ENCODE measurements at regions not wholly inside any gene's neighbourhood (a gene's known extent, or its start where the extent isn't known, plus 50 kb on each side); places are given as distances from the start of the nearest gene placed in this dataset.

- Histone ChIP-seq H3K27me3 (no peaks in the 10 kb centered on the region), H3K4me1 (no peaks in the 10 kb centered on the region), H3K27ac (no peak overlapping the region), H3K9me3 (no peaks in the 10 kb centered on the region), H3K36me3 (no peaks in the 10 kb centered on the region), H3K4me3 (no peak overlapping the region)
- no peak for DNase-seq (ENCODE audit: low spot score)
- no peak for TF ChIP-seq CTCF (IDR thresholded peaks at IDR 0.05)
These were observed 65.3 kb upstream of the PTGDR start for GRCh38 chr14:52202151-52202550.

DNA sequence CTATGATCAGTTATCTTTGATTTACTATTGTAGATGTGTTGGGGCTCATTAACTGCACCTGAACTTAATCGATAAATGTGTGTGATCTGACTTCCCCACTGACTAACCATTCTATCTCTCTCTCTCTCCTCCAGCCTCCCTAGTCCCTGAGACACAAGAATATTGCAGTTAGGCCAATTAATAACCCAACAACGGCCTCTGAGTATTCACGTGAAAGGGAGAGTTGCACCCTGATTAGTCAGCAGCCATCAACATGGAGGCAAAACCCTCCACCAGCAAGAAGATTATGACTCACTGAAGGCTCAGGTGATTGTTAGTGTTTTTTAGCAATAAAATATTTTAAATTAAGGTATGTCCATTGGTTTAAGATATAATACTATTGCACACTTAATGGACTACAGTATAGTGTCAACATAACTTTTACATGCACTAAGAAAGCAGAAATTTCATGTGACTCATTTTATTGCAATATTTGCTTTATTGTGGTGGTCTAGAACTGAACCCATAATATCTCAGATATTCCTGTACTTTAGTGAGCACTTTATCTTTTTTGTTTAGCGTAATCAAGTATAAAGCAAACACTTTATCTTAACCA lies 77.1 kb upstream of the PTGDR start:
- Histone ChIP-seq H3K4me1 (no peaks in the 10 kb centered on the region), H3K27ac (no peak overlapping the region), H3K4me3 (no peak overlapping the region), H3K27me3 (no peaks in the 10 kb centered on the region), H3K9me3 (no peaks in the 10 kb centered on the region), H3K36me3 (no peaks in the 10 kb centered on the region)
- no peak for DNase-seq (ENCODE audit: low spot score)
- TF ChIP-seq CTCF (IDR thresholded peaks at IDR 0.05) = no peak

- Histone ChIP-seq H3K9me3 (no peaks in the 10 kb centered on the region), H3K27me3 (no peaks in the 10 kb centered on the region), H3K27ac (no peak overlapping the region), H3K4me1 (no peaks in the 10 kb centered on the region), H3K36me3 (no peaks in the 10 kb centered on the region), H3K4me3 (no peak overlapping the region)
- no peak for TF ChIP-seq CTCF (IDR thresholded peaks at IDR 0.05)
- DNase-seq (ENCODE audit: low spot score) = no peak
These were observed 78.2 kb upstream of the PTGDR start for GRCh38 chr14:52189325-52189724.

GRCh38 chr14:52188381-52188780 lies 79.1 kb upstream of the PTGDR start:
- TF ChIP-seq CTCF (IDR thresholded peaks at IDR 0.05) = no peak
- H3K36me3 ChIP-seq = no peaks in the 10 kb centered on the region
- H3K27ac ChIP-seq = no peak overlapping the region
- H3K27me3 ChIP-seq = no peaks in the 10 kb centered on the region
- DNase-seq (ENCODE audit: low spot score) = no peak
- H3K4me1 ChIP-seq = no peaks in the 10 kb centered on the region
- no peak overlapping the region for H3K4me3 ChIP-seq
- H3K9me3 ChIP-seq = no peaks in the 10 kb centered on the region

DNA sequence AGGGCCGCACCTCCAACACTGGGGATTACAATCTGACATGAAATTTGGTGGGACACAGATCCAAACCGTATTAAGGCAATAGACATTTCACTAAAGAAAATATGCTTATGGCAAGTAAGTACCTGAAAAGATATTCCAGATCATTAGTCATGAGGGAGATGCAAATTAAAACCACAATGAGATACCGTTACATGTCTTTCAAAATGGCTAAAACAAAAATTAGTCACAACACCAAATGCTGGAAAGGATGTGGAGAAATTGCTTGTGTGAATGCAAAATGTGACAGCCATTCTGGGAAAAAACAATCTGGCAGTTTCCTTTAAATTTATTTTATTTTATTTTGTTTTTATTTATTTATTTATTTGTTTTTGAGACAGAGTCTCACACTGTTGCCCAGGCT lies 82.3 kb upstream of the PTGDR start:
- Histone ChIP-seq H3K27ac (no peak overlapping the region), H3K4me1 (no peaks in the 10 kb centered on the region), H3K36me3 (no peaks in the 10 kb centered on the region), H3K9me3 (no peaks in the 10 kb centered on the region), H3K4me3 (no peak overlapping the region), H3K27me3 (no peaks in the 10 kb centered on the region)
- no peak for TF ChIP-seq CTCF (IDR thresholded peaks at IDR 0.05)
- no peak for DNase-seq (ENCODE audit: low spot score)

- DNase-seq (ENCODE audit: low spot score) = no peak
- Histone ChIP-seq H3K9me3 (no peaks in the 10 kb centered on the region), H3K4me3 (no peak overlapping the region), H3K27me3 (no peaks in the 10 kb centered on the region), H3K36me3 (no peaks in the 10 kb centered on the region), H3K27ac (no peak overlapping the region), H3K4me1 (no peaks in the 10 kb centered on the region)
- no peak for TF ChIP-seq CTCF (IDR thresholded peaks at IDR 0.05)
These were observed 84.6 kb upstream of the PTGDR start for GRCh38 chr14:52182853-52183252.
